GM19351 (cell line): ENCODE measurements at regions not wholly inside any gene's neighbourhood (a gene's known extent, or its start where the extent isn't known, plus 50 kb on each side); places are given as distances from the start of the nearest gene placed in this dataset.

Source experiments
- ATAC-seq: cut with Tn5 transposase; IDR thresholded peaks from one replicate; pipeline ENCODE4 v1.9.1; 2021; ENCODE audit warnings: mild to moderate bottlenecking, moderate library complexity; ENCODE audit not compliant: unreplicated experiment

- ATAC-seq, result no peak
Measured at GRCh38 chr5:164728733-164729132, 1223.3 kb downstream of the MAT2B start.

GRCh38 chr5:164735334-164735733 lies 1229.9 kb downstream of the MAT2B start:
- ATAC-seq, result no peak

- ATAC-seq, result no peak
Measured at GRCh38 chr5:164741376-164741775, 1236.0 kb downstream of the MAT2B start.

GRCh38 chr5:164742025-164742424 lies 1236.6 kb downstream of the MAT2B start:
- ATAC-seq, result peak; percentile 82

- no peak for ATAC-seq
Measured at GRCh38 chr5:164746723-164747122, 1241.3 kb downstream of the MAT2B start.

- no peak for ATAC-seq
Measured at GRCh38 chr5:164747371-164747770, 1242.0 kb downstream of the MAT2B start.

GRCh38 chr5:164748861-164749260 lies 1243.4 kb downstream of the MAT2B start:
- peak; percentile 58 for ATAC-seq

GRCh38 chr5:164753434-164753833 lies 1248.0 kb downstream of the MAT2B start:
- ATAC-seq, result no peak

GRCh38 chr5:164763206-164763605 lies 1257.8 kb downstream of the MAT2B start:
- ATAC-seq, result no peak

GRCh38 chr5:164772122-164772521 lies 1266.7 kb downstream of the MAT2B start:
- no peak for ATAC-seq

- no peak for ATAC-seq
Measured at GRCh38 chr5:164784230-164784629, 1278.8 kb downstream of the MAT2B start.

- no peak for ATAC-seq
Measured at GRCh38 chr5:164798110-164798509, 1292.7 kb downstream of the MAT2B start.

- ATAC-seq, result no peak
Measured at GRCh38 chr5:164799391-164799790, 1294.0 kb downstream of the MAT2B start.

GRCh38 chr5:164801910-164802309 lies 1296.5 kb downstream of the MAT2B start:
- no peak for ATAC-seq

- peak; percentile 62 for ATAC-seq
Measured at GRCh38 chr5:164809821-164810220, 1304.4 kb downstream of the MAT2B start.

- no peak for ATAC-seq
Measured at GRCh38 chr5:164818445-164818844, 1313.0 kb downstream of the MAT2B start.

- ATAC-seq, result no peak
Measured at GRCh38 chr5:164824671-164825070, 1319.3 kb downstream of the MAT2B start.

GRCh38 chr5:164832516-164832915 lies 1327.1 kb downstream of the MAT2B start:
- no peak for ATAC-seq

GRCh38 chr5:164844348-164844747 lies 1338.9 kb downstream of the MAT2B start:
- ATAC-seq, result no peak

- ATAC-seq, result no peak
Measured at GRCh38 chr5:164860896-164861295, 1355.5 kb downstream of the MAT2B start.

- ATAC-seq, result no peak
Measured at GRCh38 chr5:164861610-164862009, 1356.2 kb downstream of the MAT2B start.

- no peak for ATAC-seq
Measured at GRCh38 chr5:164868761-164869160, 1363.3 kb downstream of the MAT2B start.

GRCh38 chr5:164869325-164869724 lies 1363.9 kb downstream of the MAT2B start:
- ATAC-seq, result no peak

- ATAC-seq, result no peak
Measured at GRCh38 chr5:164876793-164877192, 1371.4 kb downstream of the MAT2B start.
